Fibroblast of skin of left quadriceps (primary cell): ENCODE measurements at regions not wholly inside any gene's neighbourhood (a gene's known extent, or its start where the extent isn't known, plus 50 kb on each side); places are given as distances from the start of the nearest gene placed in this dataset.

Source experiments
- DNase-seq, 2 experiments: peaks; one replicate each; pipeline ENCODE4 v3.0.0-alpha.2; 2013; ENCODE audit warnings: low read depth in 2 of 2

DNA sequence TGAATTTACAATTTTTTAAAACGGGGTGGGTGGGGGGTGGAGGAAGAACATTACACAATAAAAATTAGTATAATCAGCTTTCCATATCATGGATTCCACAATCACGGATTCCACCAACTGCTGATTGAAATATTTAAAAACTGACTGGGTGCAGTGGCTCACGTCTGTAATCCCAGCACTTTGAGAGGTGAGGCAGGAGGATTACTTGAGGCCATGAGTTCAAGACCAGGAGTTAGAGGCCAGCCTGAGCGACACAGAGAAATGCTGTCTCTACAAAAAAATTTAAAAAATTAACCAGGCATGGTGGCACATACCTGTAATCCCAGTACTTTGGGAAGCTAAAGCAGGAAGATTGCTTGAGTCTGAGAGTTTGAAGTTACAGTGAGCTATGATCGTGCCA is 254.7 kb downstream of the ATG4C start:
- no peak for DNase-seq

DNA sequence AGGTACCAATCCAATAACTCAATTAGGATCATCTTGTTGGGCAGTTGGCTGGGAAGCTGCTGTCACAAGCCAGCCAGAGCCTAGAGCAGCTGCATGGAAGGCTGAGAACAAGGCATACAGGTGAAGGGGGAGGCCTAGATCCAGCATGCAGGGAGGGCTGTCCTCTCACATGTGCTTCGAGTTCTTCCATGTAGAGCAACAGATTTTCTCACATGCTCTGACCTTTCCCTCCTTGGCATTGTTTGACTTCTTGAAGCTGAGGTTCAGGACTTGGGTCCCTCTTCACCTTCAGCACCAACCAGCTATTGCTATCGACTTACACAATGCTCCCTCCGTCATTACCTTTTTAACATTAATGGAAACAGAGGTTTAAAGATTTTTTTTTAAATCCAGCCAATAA is 257.7 kb downstream of the ATG4C start:
- no peak for DNase-seq

DNA sequence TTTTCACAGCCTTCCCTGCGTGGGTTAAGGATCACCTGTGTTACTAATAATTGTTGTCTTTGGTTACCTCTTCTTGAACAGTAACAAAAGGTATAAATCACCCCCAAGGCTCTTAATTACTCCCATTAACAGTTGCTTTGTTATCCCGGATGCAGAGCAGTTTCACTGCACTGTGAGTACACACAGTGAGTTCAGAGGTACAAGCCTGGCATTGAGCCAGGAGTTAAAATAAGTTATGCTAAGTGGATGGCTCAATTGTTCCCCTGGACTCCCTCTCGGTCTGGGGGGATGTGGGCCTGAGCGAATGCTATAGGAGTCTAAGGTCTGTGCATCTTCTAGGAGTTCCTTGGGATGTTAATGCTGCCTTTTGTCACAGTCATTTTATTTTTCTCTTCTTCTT is 258.3 kb downstream of the ATG4C start:
- no peak for DNase-seq

DNA sequence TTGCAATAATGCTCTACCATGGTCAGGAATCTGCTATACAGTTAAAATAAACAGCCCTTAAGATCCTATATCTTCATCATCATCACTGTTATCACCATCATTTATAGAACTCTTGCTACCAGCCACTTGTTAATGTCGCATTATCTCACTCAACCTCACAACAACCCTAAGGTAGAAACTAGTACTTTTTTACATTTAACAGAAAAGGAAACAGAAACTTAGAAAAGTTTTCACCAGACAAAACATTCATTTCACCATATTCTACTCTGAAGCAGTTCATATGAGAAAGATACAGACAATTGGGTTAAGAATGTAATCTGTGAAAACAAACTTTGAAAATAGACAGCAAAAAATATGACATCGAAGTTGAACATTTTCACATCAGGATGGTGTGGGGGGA is 262.6 kb downstream of the ATG4C start:
- no peak for DNase-seq

DNA sequence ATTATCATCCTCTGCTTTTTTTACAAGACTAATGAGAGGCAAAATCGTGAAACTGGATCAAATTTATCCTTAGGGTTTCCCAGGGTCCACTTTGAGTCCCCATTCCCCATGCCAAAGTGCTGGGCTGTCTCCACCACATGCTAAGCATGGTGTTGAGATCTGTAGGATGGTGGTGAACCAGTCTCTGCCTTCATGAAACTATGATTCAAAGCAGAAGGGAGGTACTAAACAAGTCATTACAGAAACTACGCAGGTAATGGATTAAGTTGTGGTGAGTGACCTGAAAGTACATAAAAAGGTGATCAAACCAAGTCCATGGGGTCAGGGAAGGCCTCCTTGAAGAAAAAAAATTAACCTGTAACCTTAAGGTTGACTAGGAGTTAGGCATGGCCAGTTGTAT is 265.2 kb downstream of the ATG4C start:
- no peak for DNase-seq

DNA sequence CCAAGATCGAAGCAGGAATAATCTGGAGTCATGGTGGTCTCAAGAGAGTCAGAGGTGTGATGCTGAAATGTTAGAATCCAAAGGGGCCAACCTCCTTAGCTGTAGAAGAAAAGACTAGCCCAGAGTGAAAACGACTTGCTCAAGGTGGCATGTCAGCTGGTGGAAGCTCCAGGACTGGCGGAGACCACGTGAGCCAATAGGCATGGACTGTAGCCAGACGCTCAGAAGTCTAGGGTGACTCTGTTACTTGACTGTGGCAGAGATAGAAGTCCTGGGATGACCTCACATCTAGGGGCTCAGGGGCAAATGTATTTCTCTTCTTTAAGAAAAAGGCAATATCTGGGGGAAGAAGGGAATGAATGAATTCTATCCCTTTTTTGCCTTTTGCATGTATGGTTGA is 267.4 kb downstream of the ATG4C start:
- DNase-seq = no peak

DNA sequence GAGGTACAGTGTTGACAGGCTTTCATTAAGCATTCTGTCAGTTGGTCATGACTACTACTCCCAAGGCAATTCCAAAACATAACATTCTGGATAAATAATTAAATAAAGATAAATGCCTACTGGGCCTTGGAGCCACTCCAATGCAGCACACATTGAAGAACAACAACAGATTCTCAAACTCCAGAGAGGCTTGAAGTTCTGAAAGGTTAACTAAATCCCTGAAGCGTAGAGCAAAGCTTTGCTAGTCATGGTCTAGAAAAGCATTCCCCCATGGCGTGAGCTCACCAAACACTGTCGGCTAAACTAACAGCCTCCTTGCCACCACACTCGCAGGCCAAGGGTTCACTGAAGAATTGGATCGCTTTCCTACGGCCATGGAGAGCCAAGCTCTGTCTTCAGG is 268.0 kb downstream of the ATG4C start:
- DNase-seq = no peak

DNA sequence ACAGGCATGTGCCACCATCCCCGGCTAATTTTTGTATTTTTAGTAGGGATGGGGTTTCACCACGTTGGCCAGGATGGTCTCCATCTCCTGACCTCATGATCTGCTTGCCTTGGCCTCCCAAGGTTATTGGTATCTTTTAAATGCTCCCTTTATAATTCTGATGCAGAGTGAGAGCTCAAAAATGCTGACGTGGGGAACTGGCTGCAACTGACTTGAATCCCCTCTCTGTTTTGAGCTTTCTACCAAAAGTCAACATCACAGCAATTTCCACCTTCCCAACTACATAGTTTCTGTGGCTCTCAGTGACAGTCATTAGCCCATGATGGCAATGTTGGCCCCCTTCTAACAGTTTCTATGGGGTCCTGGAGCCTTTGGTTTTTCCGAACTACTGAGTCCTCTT is 268.2 kb upstream of the FOXD3 start:
- no peak for DNase-seq

DNA sequence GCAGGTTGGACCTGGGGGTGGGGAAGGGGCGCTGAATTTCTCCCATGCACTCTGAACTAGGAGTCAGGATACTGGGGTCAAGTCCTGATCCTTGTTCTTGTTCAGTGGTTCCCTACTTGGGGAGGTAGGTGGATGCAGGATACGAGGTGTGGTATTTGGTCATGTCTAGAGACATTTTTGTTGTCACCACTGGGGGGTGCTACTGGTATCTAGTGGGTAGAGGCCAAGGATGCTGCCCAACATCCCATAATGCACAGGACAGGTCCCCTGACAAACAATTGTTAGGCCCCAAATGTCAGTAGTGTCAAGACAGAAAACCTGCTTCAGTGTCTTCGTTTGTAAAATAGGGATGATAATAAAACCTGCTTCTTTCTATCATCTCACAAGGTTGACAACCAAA is 259.0 kb upstream of the FOXD3 start:
- DNase-seq = no peak

DNA sequence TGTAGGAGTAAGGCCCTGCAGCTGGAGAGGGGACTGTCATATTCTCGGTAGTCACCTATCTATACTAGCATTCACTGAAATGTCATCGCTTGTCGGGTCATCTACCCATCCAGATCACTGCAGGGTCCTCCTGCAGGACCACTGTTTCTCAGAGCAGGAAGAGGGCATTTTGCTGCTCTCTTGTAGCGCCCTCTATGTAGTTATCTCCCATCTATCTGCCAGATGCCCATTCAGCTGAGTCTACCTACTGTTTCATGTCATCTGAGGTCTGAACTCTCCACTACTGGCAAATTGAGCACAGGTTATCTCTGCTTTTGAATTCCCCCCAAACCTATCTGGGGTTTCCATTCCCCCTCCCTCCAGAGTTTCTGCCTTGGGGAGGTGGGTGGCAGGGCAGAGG is 258.2 kb upstream of the FOXD3 start:
- no peak for DNase-seq

DNA sequence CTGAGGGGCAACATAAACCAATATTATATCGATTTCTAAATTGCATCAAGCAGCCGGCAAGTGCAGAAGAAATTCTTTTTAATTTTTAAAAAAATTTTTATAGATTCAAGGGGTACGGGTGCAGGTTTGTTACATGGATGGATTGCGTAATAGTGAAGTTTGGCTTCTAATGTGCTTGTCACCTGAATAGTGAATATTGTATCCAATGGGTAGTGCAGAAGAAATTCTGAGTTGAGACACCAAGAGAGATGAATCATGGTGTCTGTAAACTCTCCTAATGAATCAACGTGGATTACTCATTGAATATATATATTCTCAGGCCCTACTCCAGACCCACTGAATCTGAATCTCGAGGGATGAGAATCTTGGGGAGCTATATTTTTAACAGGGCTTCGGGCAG is 253.7 kb upstream of the FOXD3 start:
- DNase-seq = no peak

DNA sequence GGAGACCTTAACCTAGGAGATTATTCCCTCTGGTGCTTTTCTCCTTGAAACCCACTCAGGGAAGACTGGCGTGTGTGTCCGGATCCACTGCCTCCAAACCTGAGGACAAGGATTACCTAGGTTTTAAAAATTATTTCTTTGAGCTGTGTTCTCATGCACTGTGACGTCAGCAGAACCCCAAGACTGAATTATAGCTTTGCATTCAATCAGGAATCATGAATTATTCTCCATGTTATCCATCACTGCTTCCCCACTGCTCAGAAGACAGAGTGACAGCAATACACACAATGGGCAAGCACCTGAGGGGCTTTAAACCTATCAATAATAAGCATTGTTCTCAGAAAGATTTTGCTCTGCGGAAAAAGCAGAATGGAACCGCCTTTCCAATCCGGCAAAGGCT is 253.2 kb upstream of the FOXD3 start:
- no peak for DNase-seq

DNA sequence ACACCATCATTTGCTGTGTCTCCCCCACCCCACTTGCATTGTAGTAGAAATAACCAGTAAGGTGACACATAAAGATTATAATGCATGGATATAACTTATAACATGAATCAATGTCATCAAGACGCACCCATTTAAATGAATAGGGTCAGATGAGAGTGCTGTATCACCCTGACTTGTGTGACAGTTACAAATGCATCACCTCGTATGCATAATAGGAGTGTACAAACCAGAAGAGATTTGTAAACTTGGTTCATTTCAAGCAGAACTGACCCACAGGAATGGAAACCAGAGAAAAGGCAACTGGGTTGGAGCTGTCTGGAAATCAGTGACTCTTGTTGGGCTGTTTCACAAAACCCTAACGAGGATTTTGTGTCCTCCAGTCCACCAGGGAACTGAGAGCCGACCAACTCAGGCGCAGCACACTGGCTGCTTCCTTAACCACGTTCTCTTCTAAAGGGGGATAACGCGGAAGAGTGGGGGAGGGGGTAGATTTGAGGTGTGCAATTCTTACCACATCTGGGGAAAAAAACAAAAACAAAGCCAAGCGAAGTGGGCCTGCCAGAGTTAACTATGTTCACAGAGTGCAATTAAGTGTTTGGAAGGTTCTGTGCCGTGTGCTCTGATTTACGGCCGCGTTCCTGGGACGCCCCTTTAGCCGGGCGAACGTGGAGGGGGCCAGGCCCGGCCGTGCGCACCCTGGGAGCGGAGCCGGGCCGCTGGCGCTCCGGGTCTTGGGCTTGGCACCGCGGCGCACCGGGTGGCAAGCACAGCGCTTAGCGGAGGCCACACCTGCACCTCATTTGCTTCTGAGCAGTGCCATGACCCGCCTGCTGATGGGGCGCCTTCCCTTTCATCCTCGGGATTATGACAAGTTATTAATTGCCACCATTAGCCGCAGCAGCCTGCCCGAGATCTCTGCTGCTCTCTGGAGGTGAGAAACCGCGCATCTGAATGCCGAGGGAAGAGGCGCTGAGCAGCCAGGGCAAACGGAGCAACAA is 248.8 kb upstream of the FOXD3 start:
- DNase-seq = no peak

DNA sequence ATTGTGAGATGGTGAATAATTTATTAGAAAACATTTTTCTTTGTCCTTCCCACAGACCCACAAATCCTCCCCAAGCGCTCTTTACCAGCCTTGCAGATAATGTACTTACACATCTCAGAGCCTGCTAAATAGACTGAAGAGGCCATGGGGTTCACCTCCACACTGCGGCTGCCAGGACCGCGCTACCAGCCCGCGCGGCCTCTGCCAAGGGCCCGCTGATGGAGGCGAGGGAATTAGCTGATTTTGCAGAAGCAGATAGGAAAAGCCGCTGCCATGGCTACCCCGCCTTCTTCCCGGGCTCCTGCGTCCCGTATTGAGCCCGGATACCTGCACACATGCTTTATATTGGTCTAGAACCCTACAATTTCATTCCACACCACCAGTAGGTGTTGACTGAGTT is 248.0 kb upstream of the FOXD3 start:
- DNase-seq = no peak

DNA sequence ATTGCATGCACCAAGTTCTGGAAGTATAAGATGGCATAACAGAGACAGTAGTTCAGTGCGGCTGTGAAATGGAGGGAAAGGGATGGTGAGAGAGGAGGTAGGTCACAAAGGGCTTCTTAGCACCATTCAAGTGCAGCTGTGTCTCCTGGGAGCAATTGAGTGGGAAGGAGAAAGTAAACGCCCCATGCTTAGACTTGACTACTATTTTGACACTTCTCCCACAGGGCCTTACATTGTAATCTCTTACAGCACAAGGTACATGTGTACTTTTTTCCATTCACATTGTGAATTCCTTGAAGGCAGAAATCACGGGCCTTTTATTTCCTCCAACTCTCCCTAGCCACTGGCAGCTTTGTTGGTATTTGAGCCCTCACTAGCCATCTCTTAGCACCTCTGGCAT is 239.6 kb upstream of the FOXD3 start:
- no peak for DNase-seq

DNA sequence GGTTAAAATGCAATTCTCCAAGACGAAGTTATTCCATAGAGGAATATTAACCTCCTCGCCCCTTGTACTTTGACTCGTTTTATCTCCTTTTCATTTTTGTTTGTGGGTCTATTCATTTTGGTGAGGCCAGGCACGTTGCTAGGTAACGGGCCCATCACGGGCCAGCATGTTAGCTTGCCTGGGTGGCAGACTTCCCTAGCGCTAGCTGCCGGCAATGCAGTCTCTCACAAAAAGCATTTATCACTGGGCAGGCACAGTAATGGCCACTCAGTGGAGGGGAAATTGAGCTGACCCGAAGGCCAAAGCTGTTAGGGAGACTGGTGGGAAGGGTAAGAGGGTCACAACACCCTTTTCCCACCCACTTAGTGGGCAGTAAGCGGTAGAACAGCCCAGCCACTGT is 234.4 kb upstream of the FOXD3 start:
- no peak for DNase-seq

DNA sequence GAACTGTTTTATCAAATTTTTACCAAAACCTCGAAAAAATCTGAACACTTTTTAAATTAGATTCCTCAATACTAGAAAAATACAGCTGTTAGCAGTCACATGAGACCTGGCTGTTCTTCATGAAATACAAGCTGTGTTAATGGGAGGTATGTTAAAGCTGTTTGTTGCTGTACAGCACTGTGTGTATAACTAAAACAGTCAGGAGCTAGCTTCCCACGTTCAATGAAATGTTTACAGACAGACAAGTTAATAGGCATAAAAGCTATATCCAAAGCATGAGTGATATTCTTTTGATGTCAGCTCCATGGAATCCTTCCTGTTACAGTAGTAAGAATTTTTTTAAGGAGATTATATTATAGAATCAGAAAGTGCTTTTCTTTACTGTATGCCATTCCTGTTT is 223.2 kb upstream of the FOXD3 start:
- no peak for DNase-seq

DNA sequence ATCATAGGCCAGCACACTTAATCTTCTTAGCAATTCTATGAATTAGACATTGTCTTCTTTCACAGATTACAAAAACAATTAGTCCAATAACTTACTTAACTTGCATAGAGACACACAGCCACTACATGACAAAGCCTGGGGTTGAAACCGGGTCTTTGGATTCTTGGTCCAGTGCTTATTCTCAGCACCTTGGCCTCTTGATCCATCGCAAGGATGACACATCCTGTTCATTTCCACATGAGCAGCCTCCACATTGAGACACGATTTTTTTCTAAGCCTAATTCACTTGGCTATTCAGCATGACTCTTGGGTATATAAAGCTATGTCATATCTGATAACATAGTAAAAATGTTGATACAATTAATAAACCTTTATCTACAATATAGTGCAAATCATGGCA is 221.0 kb upstream of the FOXD3 start:
- no peak for DNase-seq

DNA sequence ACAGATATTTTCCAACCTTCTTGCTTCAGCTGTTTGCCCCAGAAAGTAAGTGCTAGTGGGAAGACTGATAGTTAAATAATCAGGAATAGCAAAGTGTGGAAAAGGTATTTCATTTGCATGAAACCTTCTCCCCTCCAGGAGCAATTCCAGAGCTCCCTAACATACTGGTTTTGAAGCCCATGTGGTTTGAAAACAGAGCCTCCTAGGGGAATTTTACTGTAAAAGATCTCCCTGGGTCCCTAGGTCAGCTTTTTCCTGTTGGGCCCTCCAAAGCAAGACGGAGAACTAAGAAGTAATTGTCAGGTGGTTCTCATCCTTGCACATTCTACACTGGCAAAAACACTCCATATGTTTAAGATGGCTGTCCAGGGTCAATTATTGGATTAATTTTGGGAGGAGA is 218.7 kb upstream of the FOXD3 start:
- no peak for DNase-seq

DNA sequence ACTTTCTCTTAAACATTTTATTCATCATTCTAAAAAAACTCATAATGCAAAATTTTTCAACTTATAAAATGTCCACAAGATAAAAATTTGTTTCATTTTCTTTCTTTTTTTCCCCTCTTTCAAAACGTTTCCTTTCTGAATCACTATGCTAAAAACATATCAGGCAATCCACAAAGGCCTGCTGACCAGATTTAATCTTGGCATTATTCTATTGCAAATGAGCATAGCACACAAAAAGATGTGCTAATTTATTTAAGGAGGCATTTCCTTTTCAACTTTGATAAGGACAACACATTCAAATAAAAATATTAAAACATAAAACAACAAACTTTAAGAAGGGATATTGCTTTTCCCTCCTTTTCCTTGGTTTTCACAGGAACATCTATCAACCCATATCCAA is 215.3 kb upstream of the FOXD3 start:
- DNase-seq = no peak

DNA sequence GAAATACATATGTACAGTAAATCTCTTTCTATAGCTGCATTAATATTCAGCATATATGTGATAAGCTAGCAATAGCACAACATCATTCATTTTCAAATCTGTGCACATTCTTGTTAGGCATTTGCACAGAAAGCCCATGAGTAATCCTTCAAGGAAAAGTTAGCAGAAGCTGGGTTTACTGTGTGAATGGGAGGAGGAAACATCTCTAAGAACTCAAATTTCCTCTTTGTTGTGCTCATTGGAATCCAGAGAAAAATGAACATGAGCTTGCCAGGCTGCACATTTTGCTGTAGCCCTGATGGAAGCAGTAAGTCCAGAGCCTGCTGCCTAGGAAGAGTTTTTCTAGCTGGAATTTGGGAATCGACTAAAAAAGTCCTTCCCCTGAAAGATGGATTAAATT is 214.2 kb upstream of the FOXD3 start:
- DNase-seq = peak; percentile 21 to 24

DNA sequence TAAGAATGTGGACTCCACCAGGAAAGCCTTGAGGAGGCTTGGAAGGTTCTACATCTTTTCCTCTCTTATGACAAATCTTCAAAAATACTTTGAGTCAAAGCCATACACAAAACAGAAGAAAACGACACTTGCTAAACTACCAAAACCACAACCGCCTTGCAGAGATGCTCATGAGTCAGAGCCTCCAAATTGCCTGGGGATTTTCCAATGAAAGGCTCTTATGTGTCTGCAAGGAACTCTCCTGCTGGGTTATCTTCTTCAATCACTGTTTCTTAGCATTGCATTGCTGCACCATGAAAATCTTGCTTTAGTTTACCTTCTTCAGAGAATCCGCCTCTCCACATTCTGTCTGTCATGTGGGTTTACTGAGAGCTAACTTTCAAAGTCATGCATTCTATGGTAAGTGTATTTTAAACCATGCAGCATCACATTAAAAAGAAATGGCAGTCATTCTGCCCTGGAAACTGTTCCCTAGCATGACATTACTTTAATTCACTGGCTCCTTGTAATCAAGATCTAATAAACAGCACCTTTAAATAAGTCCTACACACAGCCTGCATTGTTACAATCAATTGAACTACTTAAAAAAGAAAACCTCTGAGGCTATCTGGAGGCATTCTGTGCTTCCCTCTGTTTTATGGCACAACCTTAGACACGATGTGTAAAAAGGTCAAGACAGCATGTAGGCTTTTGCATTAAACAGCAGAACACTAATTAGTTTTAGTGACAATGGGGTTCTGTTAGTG is 210.0 kb upstream of the FOXD3 start:
- DNase-seq = peak; percentile 44 to 60

DNA sequence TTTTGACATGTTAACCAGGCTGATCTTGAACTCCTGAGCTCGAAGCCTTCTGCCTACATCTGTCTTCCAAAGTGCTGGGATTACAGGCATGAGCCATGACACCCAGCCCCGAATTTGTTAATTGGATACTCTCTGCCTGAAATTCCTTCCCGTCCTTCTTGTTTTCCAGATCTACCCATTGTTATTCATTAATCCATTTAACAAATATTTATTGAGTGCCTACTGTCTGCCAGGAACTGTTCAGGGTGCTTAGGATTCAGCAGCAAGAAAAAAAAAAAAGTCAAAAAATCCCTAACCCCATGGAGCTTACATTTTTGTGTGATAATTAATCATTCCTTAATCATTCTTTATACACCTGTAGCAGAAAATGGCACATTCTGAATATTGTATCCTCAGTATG is 206.8 kb upstream of the FOXD3 start:
- no peak for DNase-seq
